ENCODE measurements at regions not wholly inside any gene's neighbourhood (a gene's known extent, or its start where the extent isn't known, plus 50 kb on each side); places are given as distances from the start of the nearest gene placed in this dataset.

DNA sequence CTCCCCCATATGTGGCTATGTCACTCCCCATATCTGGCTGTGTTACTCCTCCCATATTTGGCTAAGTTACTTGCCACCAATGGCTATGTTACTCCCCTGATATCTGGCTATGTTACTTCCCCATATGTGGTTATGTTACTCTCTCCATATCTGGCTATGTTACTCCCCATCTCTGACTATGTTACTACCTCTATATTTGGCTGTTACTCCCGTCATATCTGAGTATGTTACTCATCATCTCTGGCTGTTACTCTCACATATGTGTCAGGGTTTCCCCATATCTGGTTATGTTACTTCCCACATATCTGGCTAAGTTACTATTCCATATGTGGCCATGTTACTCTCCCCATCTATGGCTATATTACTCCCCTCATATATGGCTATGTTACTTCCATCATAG is 50.3 kb upstream of the MAP10 start:
- Histone ChIP-seq H4K8ac (ENCODE audit: extremely low read depth, insufficient read depth, low read length) (no peak overlapping the region), H3K27ac (ENCODE audit: low read depth, low read length) (no peak overlapping the region), H3K9ac (replicated peaks in 1 of 4; ENCODE audit: extremely low read depth in 1 of 4, low read depth in 3 of 4, low read length in 3 of 4) (no peak overlapping the region), H4K20me1 (replicated peaks in 1 of 2; ENCODE audit: control insufficient read depth in 1 of 2, insufficient read depth in 2 of 2, low read length in 2 of 2) (no peaks in the 10 kb centered on the region), H2BK12ac (ENCODE audit: low read depth, low read length) (no peak overlapping the region), H4K91ac (replicated peaks; ENCODE audit: insufficient read length, low read length) (no peak overlapping the region), H3K79me1 (ENCODE audit: low read depth, low read length) (no peaks in the 10 kb centered on the region), H3K9me3 (ENCODE audit: insufficient read depth in 2 of 2, low read depth in 1 of 2, low read length in 1 of 2) (peaks cover 3 to 8% of the 10 kb centered on the region in 2 experiments; a peak in 1 of 4 replicates), H3K18ac (ENCODE audit: extremely low read depth, low read length) (no peak overlapping the region), H3K4me1 (replicated peaks in 1 of 4; ENCODE audit: control insufficient read depth in 3 of 4, insufficient read depth in 4 of 4, low read length in 3 of 4) (no peaks in the 10 kb centered on the region), H3K56ac (replicated peaks; ENCODE audit: insufficient read length, low read depth, low read length) (no peak overlapping the region), H2BK5ac (ENCODE audit: low read depth, low read length) (no peak overlapping the region), H2AK5ac (ENCODE audit: low read depth, low read length) (no peak overlapping the region), H2BK20ac (ENCODE audit: low read length) (no peak overlapping the region), H3K4me2 (ENCODE audit: insufficient read depth in 1 of 2, low read depth in 2 of 2, low read length in 2 of 2) (no peak overlapping the region), H3K14ac (ENCODE audit: insufficient read length) (no peak overlapping the region), H3K79me2 (ENCODE audit: control insufficient read depth in 1 of 2, insufficient read depth in 2 of 2, low read length in 2 of 2) (no peaks in the 10 kb centered on the region), H3K23ac (ENCODE audit: insufficient read length) (no peak overlapping the region), H2BK15ac (ENCODE audit: low read length) (no peak overlapping the region), H3K4me3 (ENCODE audit: extremely low read depth in 1 of 4, insufficient read depth in 2 of 4, low read depth in 3 of 4, low read length in 4 of 4) (no peak overlapping the region), H3K36me3 (ENCODE audit: control insufficient read depth in 2 of 4, insufficient read depth in 4 of 4, low read length in 3 of 4) (no peaks in the 10 kb centered on the region), H3K4ac (replicated peaks; ENCODE audit: insufficient read length, low read depth, low read length) (no peak overlapping the region), H2AFZ (ENCODE audit: low read length) (no peak overlapping the region), H3K27me3 (replicated peaks in 1 of 4; ENCODE audit: control insufficient read depth in 3 of 4, extremely low read depth in 1 of 4, insufficient read depth in 3 of 4, low read length in 3 of 4) (no peaks in the 10 kb centered on the region), H4K5ac (ENCODE audit: insufficient read length, low read depth, low read length) (no peak overlapping the region), H3K23me2 (ENCODE audit: low read depth, low read length) (no peaks in the 10 kb centered on the region), H2BK120ac (replicated peaks; ENCODE audit: low read depth, low read length) (no peak overlapping the region)
- DNase-seq (ENCODE audit: low read depth in 1 of 2, low spot score in 2 of 2) (no peak), FAIRE-seq (no peak)
- CTCF ChIA-PET (ENCODE audit: partially characterized antibody), result no interaction called here
- WGBS, 2 experiments (ENCODE audit: extremely low coverage in 1 of 2, insufficient coverage in 1 of 2, insufficient read length in 1 of 2, insufficient replicate concordance in 2 of 2, low coverage in 1 of 2, low lambda C conversion rate in 2 of 2, missing lambda C conversion rate in 1 of 2), result 81% methylated on average over 1 of the region's 1 CpG; no CpG with 5 or more reads in 1 of the 2 experiments
- POLR2A ChIA-PET (ENCODE audit: partially characterized antibody), result no interaction called here
- TF ChIP-seq, protein P1, sequence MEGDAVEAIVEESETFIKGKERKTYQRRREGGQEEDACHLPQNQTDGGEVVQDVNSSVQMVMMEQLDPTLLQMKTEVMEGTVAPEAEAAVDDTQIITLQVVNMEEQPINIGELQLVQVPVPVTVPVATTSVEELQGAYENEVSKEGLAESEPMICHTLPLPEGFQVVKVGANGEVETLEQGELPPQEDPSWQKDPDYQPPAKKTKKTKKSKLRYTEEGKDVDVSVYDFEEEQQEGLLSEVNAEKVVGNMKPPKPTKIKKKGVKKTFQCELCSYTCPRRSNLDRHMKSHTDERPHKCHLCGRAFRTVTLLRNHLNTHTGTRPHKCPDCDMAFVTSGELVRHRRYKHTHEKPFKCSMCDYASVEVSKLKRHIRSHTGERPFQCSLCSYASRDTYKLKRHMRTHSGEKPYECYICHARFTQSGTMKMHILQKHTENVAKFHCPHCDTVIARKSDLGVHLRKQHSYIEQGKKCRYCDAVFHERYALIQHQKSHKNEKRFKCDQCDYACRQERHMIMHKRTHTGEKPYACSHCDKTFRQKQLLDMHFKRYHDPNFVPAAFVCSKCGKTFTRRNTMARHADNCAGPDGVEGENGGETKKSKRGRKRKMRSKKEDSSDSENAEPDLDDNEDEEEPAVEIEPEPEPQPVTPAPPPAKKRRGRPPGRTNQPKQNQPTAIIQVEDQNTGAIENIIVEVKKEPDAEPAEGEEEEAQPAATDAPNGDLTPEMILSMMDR (IDR thresholded peaks at IDR 0.05; ENCODE audit: control extremely low read depth in 1 of 3, insufficient read depth in 1 of 3, low read depth in 1 of 3, low read length in 3 of 3), result no peak

Measured in H1 (cell line).